ENCODE measurements at regions not wholly inside any gene's neighbourhood (a gene's known extent, or its start where the extent isn't known, plus 50 kb on each side); places are given as distances from the start of the nearest gene placed in this dataset.

- WGBS, 2 donors: 11 to 43% methylated on average over 1 of the region's 1 CpG
- Histone ChIP-seq H3K27ac (no peak overlapping the region), H3K9me3 (no peaks in the 10 kb centered on the region), H3K4me3 (no peak overlapping the region), H3K4me1 (no peaks in the 10 kb centered on the region), H3K36me3 (no peaks in the 10 kb centered on the region), H3K27me3 (no peaks in the 10 kb centered on the region)
- intact Hi-C loops (cut with DNase I): no loop called here
- DNase-seq: no peak
- TF ChIP-seq CTCF (IDR thresholded peaks at IDR 0.05) (no peak), POLR2A (IDR thresholded peaks at IDR 0.05) (no peak)
These were observed 204.1 kb downstream of the SEC61B start for GRCh38 chr9:99425923-99426842.

GRCh38 chr9:99427260-99427659, 205.2 kb downstream of the SEC61B start:
- no peak overlapping the region for H3K27ac ChIP-seq
- H3K27me3 ChIP-seq: no peaks in the 10 kb centered on the region
- H3K36me3 ChIP-seq: no peaks in the 10 kb centered on the region
- H3K4me1 ChIP-seq: no peaks in the 10 kb centered on the region
- intact Hi-C loops (cut with DNase I): no loop called here
- no peak overlapping the region for H3K4me3 ChIP-seq
- no peak for TF ChIP-seq CTCF (IDR thresholded peaks at IDR 0.05)
- TF ChIP-seq POLR2A (IDR thresholded peaks at IDR 0.05): no peak
- H3K9me3 ChIP-seq: no peaks in the 10 kb centered on the region
- no peak for DNase-seq

- Histone ChIP-seq H3K4me3 (no peak overlapping the region), H3K27ac (no peak overlapping the region), H3K9me3 (no peaks in the 10 kb centered on the region), H3K4me1 (peaks cover 0 to 13% (median 8%) of the 10 kb centered on the region in 3 donors), H3K36me3 (no peaks in the 10 kb centered on the region), H3K27me3 (no peaks in the 10 kb centered on the region)
- no peak for TF ChIP-seq CTCF (IDR thresholded peaks at IDR 0.05)
- 61 to 85% methylated on average over 2 of the region's 2 CpGs for WGBS, 2 donors
- intact Hi-C loops (cut with DNase I): no loop called here
- no peak for DNase-seq
These were observed 208.2 kb downstream of the SEC61B start for GRCh38 chr9:99430301-99430700.

GRCh38 chr9:99431103-99431502, 209.0 kb downstream of the SEC61B start:
- no peak for DNase-seq
- Histone ChIP-seq H3K4me3 (no peak overlapping the region), H3K4me1 (peaks cover 0 to 13% (median 8%) of the 10 kb centered on the region in 3 donors), H3K27ac (no peak overlapping the region), H3K27me3 (no peaks in the 10 kb centered on the region), H3K9me3 (no peaks in the 10 kb centered on the region), H3K36me3 (no peaks in the 10 kb centered on the region)
- WGBS, 2 donors: 15 to 27% methylated on average over 1 of the region's 1 CpG
- TF ChIP-seq CTCF (IDR thresholded peaks at IDR 0.05): no peak
- TF ChIP-seq POLR2A (IDR thresholded peaks at IDR 0.05): no peak
- intact Hi-C loops (cut with DNase I): no loop called here

GRCh38 chr9:99432075-99432474, 210.0 kb downstream of the SEC61B start:
- Histone ChIP-seq H3K27me3 (no peaks in the 10 kb centered on the region), H3K4me1 (peaks cover 0 to 13% (median 8%) of the 10 kb centered on the region in 3 donors), H3K36me3 (no peaks in the 10 kb centered on the region), H3K4me3 (no peak overlapping the region), H3K9me3 (no peaks in the 10 kb centered on the region), H3K27ac (no peak overlapping the region)
- no peak for DNase-seq
- TF ChIP-seq POLR2A (IDR thresholded peaks at IDR 0.05): no peak
- no peak for TF ChIP-seq CTCF (IDR thresholded peaks at IDR 0.05)
- WGBS, 2 donors: 60 to 84% methylated on average over 2 of the region's 4 CpGs
- intact Hi-C loops (cut with DNase I): no loop called here
